ENCODE measurements at regions not wholly inside any gene's neighbourhood (a gene's known extent, or its start where the extent isn't known, plus 50 kb on each side); places are given as distances from the start of the nearest gene placed in this dataset.

- intact Hi-C loops (cut with DNase I), result no loop called here
- H3K4me3 ChIP-seq, result no peak overlapping the region
- H3K9me3 ChIP-seq, result peaks cover 0 to 6% (median 0%) of the 10 kb centered on the region in 12 donors
- no peaks in the 10 kb centered on the region for H3K36me3 ChIP-seq
- DNase-seq (no peak), ATAC-seq (no peak)
- H3K27me3 ChIP-seq, result no peaks in the 10 kb centered on the region
- peaks cover 0 to 8% (median 0%) of the 10 kb centered on the region in 12 donors for H3K4me1 ChIP-seq
- H3K27ac ChIP-seq, result no peak overlapping the region
- 88 to 94% (median 90%) methylated on average over 3 of the region's 3 CpGs for WGBS, 4 donors
- TF ChIP-seq CTCF (IDR thresholded peaks at IDR 0.05), result no peak
- TF ChIP-seq POLR2A (IDR thresholded peaks at IDR 0.05), result no peak
These were observed 212.6 kb downstream of the ZNF621 start for GRCh38 chr3:40737343-40737742.

GRCh38 chr3:40739971-40740370, 215.2 kb downstream of the ZNF621 start:
- intact Hi-C loops (cut with DNase I), result no loop called here
- H3K27me3 ChIP-seq, result no peaks in the 10 kb centered on the region
- no peak for ATAC-seq
- no peak for DNase-seq
- no peak overlapping the region for H3K27ac ChIP-seq
- H3K4me3 ChIP-seq, result no peak overlapping the region
- H3K9me3 ChIP-seq, result no peaks in the 10 kb centered on the region
- peaks cover 0 to 14% (median 0%) of the 10 kb centered on the region in 12 donors for H3K4me1 ChIP-seq
- 72 to 88% (median 82%) methylated on average over 1 of the region's 1 CpG for WGBS, 4 donors
- no peaks in the 10 kb centered on the region for H3K36me3 ChIP-seq
- TF ChIP-seq CTCF (IDR thresholded peaks at IDR 0.05), result no peak
- TF ChIP-seq POLR2A (IDR thresholded peaks at IDR 0.05), result no peak

GRCh38 chr3:40741729-40742128, 217.0 kb downstream of the ZNF621 start:
- H3K27me3 ChIP-seq, result no peaks in the 10 kb centered on the region
- peaks cover 0 to 22% (median 1%) of the 10 kb centered on the region in 12 donors for H3K4me1 ChIP-seq
- DNase-seq (peak in 4 of 5 donors; percentile 52 to 64 (median 55)), ATAC-seq (peak; percentile 84 to 93 (median 89))
- TF ChIP-seq CTCF (IDR thresholded peaks at IDR 0.05), result no peak
- no peak for TF ChIP-seq POLR2A (IDR thresholded peaks at IDR 0.05)
- H3K9me3 ChIP-seq, result no peaks in the 10 kb centered on the region
- no peak overlapping the region for H3K4me3 ChIP-seq
- H3K27ac ChIP-seq, result peak overlapping the region in 5 of 12 donors; percentile 21 to 39 (median 30)
- intact Hi-C loops (cut with DNase I), result no loop called here
- no peaks in the 10 kb centered on the region for H3K36me3 ChIP-seq
- 28 to 50% (median 37%) methylated on average over 1 of the region's 1 CpG for WGBS, 4 donors

- ATAC-seq, result peak in 2 of 4 donors; percentile 40 to 47
- Histone ChIP-seq H3K27me3 (no peaks in the 10 kb centered on the region), H3K27ac (peak overlapping the region in 4 of 12 donors; percentile 4 to 33 (median 26)), H3K36me3 (no peaks in the 10 kb centered on the region), H3K4me1 (peaks cover 0 to 22% (median 1%) of the 10 kb centered on the region in 12 donors), H3K9me3 (no peaks in the 10 kb centered on the region), H3K4me3 (no peak overlapping the region)
- no peak for TF ChIP-seq POLR2A (IDR thresholded peaks at IDR 0.05)
- no peak for TF ChIP-seq CTCF (IDR thresholded peaks at IDR 0.05)
- intact Hi-C loops (cut with DNase I), result no loop called here
- DNase-seq, result peak in 2 of 5 donors; percentile 28 to 49
- 59 to 79% (median 71%) methylated on average over 2 of the region's 2 CpGs for WGBS, 4 donors
These were observed 220.8 kb downstream of the ZNF621 start for GRCh38 chr3:40745381-40746106.

Data from heart left ventricle (tissue), 16 donors.